NOMO-1 treated with dmso at 0.1 percent for 144 hours (cell line): ENCODE measurements at regions not wholly inside any gene's neighbourhood (a gene's known extent, or its start where the extent isn't known, plus 50 kb on each side); places are given as distances from the start of the nearest gene placed in this dataset.

Experiments
- DNase-seq: peaks from one replicate; lab custom pipeline; 2025; ENCODE audit not compliant: unreplicated experiment; lab: John Stamatoyannopoulos, UW

DNA sequence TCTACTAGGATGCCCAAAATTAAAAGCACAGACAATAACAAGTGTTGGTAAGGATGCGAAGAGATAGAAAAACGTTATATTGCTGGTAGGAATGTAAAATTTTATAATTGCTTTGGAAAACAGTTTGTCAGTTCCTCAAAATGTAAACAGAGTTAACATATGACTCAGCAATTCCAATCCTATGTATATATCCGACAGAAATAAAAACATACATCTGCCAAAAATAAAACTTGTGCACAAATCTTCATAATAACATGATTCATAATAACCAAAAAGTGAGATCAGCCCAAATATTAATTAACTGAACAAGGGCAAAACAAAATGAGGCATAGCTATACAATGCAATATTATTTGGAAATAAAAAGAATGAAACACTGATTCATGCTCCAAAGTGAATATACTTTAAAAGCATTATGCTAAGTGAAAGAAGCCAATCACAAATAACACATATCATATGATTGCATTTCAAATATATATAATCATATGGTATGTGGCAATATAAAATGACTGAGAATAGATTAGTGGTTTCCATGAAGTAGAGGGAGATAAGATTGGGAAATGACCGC lies 609.3 kb downstream of the IGSF11 start:
- no peak for DNase-seq

DNA sequence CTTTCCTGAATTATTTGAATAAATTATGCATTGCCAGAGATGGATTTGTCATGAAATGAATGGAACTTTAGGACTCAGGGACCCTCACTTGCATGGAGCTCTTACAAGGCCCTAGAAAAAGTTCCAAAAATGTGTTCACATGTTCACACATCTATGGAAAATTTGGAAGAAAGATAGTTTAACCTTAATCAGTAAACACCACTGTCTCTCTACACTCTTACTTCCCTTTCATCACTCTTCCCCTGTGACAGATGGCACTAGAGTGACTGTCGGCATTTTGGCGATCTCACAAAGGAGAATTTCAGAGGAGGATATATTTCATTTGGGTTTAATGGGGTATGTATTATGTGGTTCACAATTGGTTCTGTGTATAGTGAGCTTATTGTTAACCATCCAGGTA lies 600.8 kb downstream of the IGSF11 start:
- DNase-seq = no peak

DNA sequence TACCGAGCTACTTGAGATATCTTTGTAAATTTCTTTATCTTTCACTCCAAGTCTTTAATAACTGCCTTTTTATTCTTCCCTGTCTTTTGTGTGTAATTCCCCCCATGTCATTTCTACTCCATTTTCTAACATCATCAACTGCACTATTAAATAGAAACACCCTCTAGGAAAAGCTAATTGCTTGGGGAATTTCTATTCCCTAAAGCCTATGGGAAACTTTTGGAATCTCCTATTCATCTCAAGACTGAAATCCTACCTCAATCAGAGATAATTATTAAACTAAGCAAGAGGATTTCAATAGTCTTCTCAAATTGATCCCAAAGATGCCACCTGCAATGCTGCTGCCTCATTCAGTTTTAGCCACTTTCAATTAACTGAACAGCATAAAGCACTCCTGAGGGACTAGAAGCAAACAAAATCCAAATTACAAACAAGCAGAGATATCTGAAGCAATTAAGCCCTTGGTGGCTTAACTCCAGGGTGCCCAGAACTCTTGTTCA lies 598.7 kb downstream of the IGSF11 start:
- DNase-seq = no peak

DNA sequence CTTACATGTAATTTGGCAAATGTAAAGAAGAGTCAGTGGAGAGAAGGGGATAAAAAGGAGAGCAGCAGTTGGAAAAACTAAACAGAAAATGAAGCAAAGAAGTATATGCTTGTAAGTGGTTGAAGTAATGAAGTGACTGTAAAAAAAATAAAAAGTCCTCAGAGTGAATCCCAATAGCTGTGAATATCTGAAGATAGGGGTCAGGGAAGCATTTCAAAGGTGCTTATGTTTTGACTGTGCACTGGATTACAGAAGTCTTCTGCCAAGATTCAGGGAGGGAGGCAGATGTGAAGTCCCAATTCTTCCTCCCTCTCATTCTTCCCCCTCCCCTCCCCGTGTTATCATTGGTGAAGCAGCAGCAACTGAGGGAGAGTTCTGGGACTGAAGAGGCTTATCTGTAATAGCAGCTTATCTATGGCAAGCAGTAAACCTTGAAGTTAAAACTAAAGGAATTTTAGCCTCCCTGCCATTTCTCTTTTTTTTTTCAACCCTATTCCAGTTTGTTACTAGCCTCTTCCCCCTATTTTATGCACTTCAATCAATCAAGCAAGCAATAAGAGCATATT lies 597.9 kb downstream of the IGSF11 start:
- no peak for DNase-seq

DNA sequence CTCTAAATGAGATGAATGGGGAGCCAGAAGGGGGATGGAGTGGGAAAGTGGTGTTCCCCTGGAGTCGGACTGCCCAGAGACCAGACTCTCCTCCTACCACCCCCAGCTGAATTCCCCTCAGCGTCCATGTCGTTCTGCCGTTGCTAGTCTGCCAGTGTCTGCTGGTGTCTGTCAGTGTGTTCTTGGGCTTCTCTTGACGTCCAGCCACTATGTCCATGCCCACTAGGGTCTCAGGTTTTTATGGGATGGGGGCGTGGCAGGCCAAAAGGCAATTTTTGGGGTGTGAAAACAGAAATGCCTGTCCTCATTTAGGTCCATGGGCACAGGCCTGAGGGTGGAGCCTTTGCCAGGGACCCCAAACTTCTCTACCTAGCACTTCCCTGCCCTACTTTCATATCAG lies 589.6 kb downstream of the IGSF11 start:
- DNase-seq = no peak

DNA sequence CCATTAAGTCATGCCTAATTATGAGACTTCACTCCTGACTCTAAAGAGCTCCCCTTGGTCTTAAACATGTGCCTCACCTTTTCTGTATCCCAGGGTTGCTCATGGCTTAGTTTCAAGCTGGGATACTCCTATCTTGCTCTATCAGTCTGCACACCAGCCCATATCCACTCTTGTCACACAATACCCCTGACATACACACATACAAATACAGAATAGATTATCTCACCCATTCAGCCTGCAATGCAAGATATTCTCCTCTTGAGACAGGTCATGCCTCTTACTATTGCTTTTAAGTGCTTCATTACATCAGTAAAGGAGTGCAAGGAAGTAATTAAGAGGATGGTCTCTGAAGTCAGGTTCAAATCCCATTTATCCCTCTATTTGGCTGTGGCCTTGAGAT lies 587.3 kb downstream of the IGSF11 start:
- no peak for DNase-seq

DNA sequence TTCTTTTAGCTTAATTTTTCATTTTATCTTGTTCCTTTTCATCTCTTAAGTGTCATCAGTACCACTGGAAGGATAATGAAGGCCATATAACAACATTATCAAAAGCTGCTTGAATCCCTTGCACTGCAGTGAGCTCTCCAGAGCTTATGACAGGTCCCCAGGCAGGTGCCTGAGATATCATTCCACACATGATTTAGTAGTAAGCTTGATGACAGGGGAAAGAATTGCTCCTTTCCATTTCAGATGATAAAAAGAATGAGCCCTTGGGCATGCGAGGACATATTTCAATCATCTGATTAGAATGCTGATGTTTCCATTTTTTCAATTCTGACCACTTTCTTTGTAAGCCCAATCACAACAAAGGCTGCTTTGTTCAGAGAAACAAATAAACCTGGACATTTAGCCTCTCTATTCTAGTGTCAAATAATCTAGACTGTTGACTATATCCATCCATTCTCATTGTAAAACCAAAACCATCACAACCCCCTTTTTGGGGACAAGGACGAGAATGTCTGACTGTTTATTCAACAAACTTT lies 567.8 kb downstream of the IGSF11 start:
- no peak for DNase-seq

DNA sequence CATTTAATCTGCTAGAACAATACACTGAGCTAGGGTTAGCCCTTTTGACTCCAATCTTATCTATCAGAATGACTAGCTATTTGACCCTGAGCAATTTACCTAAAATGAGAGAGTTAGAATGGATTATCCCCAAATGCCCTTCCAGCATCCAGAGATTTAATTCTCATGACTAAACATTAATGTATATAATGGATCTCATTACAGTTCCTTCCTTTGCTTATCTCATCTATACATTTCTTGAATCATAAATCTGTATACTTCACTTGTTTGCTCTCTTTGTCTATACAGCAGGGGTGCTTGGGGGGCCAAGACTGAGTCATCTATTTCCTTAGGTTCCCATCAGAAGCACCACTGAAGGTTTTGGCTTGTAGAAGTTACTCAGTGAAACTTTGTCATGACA lies 565.8 kb downstream of the IGSF11 start:
- no peak for DNase-seq

DNA sequence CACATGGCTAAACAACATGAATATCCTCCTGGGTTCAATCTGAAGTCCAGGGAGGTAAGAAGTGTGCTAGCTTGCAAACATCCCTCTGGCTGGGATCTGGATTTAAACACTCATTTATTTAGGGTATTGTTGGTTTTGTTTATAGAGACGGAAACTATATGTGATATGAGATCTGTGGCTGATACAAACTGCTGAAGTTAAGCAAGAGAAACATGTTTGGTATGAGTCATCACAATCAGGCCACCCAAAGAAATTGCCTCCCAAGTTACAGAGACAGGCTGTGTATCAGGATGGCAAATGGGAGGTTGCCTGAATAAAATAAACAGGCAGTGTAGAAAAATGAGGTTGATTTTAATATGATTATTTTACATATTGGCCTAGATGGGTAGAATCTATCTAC lies 562.1 kb downstream of the IGSF11 start:
- DNase-seq = no peak

DNA sequence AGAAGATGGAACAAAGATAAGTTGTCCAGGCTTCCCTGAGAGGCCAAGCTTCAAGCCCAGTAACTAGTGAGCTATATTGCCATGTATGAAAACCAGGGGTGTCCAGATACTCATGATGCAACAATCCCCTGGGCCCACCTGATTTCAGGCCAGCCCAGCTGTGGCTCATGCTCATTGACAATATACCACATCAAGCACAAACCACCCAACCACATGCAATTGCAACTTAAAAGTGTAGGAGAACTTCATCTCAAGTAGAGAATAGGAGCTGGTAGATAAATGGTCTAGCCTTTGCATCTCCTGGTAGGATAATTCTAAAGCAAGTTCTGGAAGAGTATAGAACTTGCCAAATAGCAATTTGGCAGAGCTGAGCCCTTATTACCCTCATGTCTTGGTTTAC lies 561.3 kb downstream of the IGSF11 start:
- no peak for DNase-seq

DNA sequence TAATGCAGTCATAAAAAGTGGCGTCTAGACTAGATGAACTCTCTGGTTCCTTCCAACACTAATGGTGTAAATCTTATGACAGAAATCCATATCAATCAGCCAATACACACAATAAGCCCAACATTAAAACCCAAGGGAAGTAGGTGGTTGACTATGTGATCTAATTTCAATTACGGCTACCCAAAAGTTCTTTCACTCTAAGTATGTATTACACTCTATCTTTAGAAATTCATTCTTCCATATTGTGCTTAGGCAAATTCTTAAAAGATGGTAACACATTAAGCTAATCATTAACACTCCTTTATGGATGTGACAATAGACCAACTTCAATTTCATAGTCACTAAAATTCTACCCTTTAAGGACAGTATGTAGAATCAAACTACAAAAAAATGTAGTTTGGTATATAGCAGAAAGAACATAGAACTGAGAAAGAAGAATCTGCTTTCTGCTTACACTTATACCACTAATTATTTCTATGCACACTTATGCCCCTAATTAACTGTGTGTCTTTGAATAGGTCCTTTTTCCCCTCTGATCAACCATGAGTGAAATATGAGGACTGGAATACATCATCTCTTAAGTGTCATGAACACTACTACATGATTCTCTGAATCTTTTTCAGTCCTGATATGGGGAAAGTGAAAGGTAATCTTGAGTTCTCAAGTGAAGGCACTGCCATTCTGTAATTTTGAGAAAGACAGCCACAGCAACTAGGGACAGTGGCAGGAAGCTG lies 557.6 kb downstream of the IGSF11 start:
- no peak for DNase-seq

DNA sequence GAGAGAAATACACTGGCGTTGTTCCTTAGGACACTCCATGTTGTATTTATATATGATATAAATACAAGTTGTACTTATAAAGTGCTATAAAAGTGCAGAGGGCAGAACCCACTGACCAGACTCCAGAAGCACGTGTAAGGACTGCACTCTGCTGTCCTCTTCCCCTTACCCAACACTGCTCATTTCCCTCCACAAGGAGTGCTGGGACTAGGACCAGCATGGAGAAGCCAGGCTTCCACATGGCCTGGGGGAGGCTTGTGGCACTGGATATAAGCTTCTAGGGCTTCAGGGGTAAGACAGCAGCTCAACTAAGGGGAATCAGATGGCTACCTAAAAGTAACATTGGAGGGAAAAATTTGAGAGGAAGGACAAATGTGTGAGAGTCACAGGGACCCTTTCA lies 556.9 kb downstream of the IGSF11 start:
- DNase-seq = no peak

DNA sequence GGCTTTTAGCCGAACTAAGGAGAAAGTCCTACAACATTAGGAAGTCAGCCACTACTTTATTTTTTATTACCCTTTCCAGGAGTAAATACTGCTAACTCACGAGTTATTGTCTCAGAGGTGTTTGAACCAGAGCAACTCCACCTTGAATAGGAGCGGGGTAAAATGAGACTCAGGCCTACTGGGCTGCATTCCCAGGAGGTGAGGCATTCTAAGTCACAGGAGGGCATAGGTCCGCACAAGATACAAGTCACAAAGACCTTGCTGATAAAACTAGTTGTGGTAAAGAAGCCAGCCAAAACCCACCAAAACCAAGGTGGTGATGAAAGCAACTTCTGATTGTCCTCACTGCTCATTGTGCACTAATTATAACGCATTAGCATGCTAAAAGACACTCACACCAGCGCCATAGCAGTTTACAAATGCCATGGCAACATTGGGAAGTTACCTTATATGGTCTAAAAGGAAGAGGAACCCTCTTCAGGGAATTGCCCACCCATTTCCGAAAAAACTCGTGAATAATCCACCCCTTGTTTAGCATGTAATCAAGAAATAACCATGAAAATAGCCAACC lies 555.9 kb downstream of the IGSF11 start:
- DNase-seq = no peak

DNA sequence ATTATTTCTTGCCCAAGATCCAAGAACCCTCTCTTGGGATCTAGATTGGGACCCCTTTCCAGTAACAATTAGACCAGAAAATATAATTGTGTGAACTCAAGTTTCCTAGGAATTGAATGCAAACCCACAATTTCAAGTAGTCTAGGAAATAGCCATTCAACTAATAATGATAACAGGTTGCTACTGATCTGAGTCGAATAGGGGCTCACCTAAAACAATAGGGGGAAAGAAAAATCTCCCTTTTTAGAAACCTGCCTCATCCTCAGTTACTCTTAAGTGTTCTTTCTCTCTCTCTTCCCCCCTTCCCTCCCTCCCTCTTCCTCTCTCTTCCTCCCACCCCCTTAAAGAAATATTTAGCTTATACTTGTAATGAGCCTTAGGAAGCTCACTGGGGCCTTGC lies 555.3 kb downstream of the IGSF11 start:
- no peak for DNase-seq

DNA sequence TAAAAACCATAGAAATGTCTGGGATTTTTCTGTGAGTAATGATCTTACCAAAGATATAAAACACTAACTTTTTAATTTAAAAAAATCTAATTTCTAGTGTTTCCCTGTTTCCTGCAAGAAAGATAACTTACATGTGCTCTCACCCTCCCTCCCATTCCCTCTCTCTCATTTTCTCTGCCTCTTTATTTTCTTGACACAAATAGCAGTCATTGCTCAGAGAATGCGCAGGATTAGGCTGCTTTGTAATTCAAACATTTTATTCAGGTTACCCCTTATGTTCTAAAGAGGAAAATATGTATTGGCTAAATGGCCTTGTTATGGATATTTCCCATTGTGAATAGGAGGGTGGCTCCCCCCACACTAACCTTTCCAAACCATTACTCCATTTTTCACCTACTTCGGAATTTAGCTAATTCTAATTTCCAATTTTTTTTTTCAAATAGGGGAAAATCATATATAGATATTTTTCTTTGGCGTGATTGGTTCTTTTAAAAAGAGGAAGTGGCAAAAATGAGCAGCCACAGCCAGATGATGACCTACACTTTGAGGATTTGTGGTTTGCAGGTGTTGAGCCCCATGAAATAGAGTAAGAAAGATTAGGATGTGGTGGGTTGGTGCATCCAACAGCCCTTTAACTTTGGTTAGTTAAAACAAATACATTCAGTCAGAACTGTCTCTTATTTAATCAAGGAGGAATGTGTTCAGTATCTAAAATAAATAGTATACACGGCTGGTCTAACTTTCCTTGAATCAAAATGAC lies 554.4 kb downstream of the IGSF11 start:
- DNase-seq = no peak

DNA sequence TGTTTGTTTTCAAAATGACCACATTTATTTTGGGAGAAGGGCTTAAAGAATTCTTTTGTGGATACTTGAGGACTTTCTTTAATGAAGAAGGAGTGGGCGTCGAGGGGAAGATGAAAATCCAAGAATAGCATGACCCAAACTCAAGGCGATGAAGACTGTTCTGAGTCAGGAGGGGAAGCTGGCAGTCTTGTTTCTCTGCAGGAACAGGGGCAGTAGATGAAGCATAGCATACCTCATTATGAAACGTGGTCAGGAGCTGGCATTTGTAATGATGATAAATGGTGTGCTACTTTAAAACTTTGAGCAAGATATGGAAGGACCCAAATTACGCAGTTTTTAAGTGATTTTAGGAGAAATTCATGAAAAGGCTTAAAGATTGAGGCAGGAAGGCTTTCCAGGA lies 549.0 kb downstream of the IGSF11 start:
- DNase-seq = no peak

DNA sequence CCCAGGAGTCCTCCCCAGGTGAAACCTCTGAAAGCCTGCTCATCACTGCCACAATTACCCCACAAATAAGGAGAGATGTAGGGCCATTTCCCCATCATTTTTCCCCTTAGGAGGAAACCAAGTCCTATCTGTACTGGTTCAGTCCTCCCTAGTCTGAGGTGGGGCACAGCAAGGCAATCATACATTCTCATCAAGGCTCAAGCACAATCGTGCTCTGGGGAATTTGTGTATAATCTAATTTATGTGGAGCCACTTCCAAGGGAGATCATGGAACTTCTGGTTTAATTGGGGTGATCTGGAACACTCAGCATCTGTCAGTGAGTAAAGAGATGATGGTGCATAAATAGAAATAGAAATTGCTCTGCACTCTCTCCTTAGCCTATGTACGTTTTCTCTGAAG lies 546.9 kb downstream of the IGSF11 start:
- no peak for DNase-seq

DNA sequence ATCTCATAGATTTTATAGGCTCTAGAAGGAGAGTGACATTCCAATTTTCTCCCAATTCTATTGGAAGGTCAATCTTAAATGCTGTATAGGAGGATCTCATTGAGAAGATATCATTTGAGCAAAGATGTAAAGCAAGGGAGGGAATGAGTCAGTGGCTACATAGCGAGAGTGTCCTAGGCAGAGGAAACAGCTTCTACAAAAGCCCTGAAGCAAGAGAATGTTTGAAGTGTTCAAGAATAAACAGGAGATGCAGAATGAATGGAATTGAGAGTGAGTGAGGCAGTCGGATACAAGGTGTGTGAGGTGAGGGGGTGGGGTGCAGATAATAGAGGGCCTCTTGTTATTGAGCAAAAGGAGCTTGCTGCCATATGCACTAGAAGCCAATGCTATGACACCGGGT lies 545.9 kb downstream of the IGSF11 start:
- DNase-seq = no peak

DNA sequence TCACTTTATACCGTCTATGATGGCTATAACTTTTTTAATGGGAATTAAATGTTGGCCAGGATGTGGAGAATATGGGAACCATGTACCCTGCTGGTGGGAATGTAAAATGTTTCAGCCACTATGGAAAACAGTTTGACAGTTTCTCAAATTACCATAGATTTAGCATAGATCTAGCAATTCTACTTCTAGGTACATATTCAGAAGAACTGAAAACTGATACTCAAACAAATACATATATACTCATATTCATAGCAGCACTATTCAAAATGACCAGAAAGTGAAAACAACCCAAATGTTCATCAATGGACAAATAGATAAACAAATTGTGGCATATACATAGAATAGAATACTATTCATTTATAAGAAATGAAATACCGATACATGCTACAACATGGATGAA lies 539.4 kb downstream of the IGSF11 start:
- no peak for DNase-seq

DNA sequence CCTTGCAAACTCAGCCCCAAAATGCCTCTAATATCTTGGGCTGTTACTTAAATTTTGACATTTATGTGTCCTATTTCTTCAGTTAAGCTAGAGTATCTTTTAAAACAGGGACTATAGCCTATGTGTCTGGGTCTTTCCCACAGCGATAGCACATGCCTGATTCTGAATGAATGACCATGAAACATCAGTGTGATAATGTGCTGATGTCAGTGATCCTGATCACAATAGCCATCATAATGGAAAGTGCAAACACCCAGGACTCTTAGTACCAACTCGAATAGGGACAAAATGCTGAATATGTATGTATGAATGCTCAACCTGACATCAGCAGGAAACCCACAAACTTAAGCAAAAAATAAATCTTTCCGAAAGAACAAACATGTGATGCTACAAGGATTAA lies 537.4 kb downstream of the IGSF11 start:
- DNase-seq = no peak

DNA sequence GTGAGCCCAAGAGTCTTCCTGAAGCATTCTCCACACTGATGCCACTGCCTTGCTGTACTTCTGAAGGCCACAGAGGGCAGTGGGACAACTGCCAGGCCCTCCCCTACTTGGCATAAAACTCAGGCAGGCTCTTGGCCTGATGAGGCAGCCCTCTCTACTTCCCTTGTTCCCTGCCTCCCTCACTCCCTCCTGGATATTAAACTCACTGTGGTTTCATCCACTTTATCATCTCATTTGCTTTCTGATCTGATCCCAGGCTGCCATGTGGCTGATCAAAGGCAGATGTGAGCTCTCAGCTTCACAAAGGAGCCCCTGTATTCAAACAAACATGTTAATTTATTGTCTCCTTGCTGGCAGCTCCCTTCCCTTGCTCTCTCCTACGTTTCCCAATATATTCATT lies 533.5 kb downstream of the IGSF11 start:
- DNase-seq = no peak
